Stimulated activated effector memory CD8-positive, alpha-beta T cell treated with anti-CD3 and anti-CD28 coated beads, Interleukin-12 subunit alpha, Interleukin-12 subunit beta, amount 100 ng/mL, for 72 hours (primary cell): ENCODE measurements at regions not wholly inside any gene's neighbourhood (a gene's known extent, or its start where the extent isn't known, plus 50 kb on each side); places are given as distances from the start of the nearest gene placed in this dataset.
A peak's percentile ranks its signal among the peaks of the same experiment; 100 is the strongest.

Experiments used
- ATAC-seq: fragments of 150-1000 bp; cut with Tn5 transposase; 2 replicates; pipeline ENCODE4 v1.10.0; 2021
- DNase-seq, 2 donors: peaks; one replicate each; pipeline ENCODE4 v3.0.0; 2021 to 2022; ENCODE audit warnings: low spot score in 2 of 2
- H3K27ac Mint-ChIP-seq: one replicate; pipeline ENCODE4 v1.8.0; 2022; ENCODE audit warnings: mild to moderate bottlenecking, mixed read lengths
- H3K36me3 Mint-ChIP-seq: one replicate; pipeline ENCODE4 v1.8.0; 2022; ENCODE audit warnings: mild to moderate bottlenecking, mixed read lengths
- H3K4me1 Mint-ChIP-seq: one replicate; pipeline ENCODE4 v1.8.0; 2022; ENCODE audit warnings: mixed read lengths
- H3K4me3 Mint-ChIP-seq: one replicate; pipeline ENCODE4 v1.8.0; 2022; ENCODE audit warnings: mild to moderate bottlenecking, mixed read lengths
- H3K9me3 Mint-ChIP-seq: one replicate; pipeline ENCODE4 v1.8.0; 2022; ENCODE audit warnings: mixed read lengths

DNA sequence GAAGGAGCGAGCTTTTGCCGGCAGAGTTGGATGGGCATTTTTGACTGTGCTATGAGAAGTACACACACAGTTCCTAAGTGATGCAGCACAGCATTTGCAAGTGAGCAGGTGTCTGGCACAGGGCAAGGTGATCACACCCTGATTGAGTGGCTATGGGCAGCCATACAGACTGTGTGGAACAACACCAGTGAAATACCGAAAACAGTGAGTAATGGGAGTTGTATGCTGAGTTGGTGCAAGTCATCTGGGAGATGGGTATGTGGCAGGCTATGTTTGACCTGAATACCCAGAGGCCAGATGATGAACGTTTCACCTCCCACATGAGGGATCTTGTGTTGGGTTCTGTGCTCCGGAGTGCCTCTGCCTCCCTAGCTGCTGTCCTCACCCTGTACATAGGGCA, 53.5 kb upstream of the TIPARP start:
- Mint-ChIP-seq H3K4me3 (no peak overlapping the region), H3K27ac (no peak overlapping the region), H3K36me3 (no peaks in the 10 kb centered on the region), H3K4me1 (peaks cover 21% of the 10 kb centered on the region), H3K9me3 (no peaks in the 10 kb centered on the region)
- DNase-seq: no peak
- peak; percentile 72 for ATAC-seq

DNA sequence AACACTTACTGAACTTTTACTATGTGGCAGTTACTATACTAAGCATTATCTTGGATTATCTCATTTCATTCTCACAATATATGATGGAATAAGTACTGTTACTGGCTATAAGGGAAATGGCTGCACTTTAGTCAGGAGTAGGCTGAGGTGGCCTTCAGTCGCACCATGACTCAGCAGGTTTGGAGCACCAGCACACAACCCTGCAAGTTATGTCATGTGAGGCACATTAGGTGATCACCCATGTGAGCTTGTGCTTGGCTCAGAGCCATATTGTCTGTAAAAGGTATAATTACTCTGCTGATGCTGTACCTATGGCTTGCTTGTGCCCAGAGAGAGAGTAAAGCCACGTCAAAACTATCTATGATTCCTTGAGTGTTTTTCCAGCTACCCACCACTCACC, 54.1 kb upstream of the TIPARP start:
- Mint-ChIP-seq H3K27ac (no peak overlapping the region), H3K4me3 (no peak overlapping the region), H3K4me1 (peaks cover 27% of the 10 kb centered on the region), H3K9me3 (no peaks in the 10 kb centered on the region), H3K36me3 (no peaks in the 10 kb centered on the region)
- peak; percentile 37 for ATAC-seq
- no peak for DNase-seq

DNA sequence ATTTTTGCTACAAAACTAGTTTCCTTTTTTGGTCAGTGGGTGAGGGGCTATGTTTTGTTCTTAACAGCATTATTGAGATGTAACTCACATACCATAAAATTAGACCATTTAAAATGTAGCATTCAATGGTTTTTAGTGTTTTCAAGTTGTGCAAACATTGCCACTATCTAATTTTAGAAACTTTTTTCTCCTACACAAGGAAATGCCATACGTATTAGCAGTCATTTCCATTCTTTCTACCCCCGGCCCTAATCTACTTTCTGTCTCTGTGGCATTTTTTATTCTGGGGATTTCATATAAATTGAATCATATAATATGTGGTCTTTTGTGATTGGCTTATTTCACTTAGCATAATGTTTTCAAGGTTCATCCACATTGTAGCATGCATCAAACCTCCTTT, 55.0 kb upstream of the TIPARP start:
- Mint-ChIP-seq H3K36me3 (no peaks in the 10 kb centered on the region), H3K9me3 (no peaks in the 10 kb centered on the region), H3K4me1 (peaks cover 32% of the 10 kb centered on the region), H3K4me3 (no peak overlapping the region), H3K27ac (no peak overlapping the region)
- no peak for DNase-seq
- ATAC-seq: no peak

DNA sequence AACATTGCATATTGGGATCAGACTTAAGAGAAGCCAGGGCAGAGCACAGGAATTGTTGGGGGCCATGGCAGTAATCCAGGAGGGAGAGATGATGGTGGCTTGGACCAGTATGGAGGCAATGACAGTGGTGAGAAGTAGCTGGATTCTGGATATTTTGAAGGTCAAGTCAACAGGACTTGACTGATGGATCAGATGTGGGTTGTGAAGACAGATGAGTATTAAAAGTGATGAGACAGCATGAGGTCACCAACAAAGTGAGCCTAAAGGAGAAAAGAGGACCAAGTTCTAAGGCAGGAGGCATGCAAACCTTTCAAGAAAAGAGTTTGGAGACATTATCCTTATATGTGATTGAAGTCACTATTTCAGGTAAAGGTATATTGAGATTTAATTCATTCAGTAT, 56.6 kb upstream of the TIPARP start:
- peaks cover 32% of the 10 kb centered on the region for H3K4me1 Mint-ChIP-seq
- ATAC-seq: peak; percentile 39
- no peak overlapping the region for H3K27ac Mint-ChIP-seq
- no peak for DNase-seq
- no peak overlapping the region for H3K4me3 Mint-ChIP-seq
- H3K36me3 Mint-ChIP-seq: no peaks in the 10 kb centered on the region
- H3K9me3 Mint-ChIP-seq: no peaks in the 10 kb centered on the region

DNA sequence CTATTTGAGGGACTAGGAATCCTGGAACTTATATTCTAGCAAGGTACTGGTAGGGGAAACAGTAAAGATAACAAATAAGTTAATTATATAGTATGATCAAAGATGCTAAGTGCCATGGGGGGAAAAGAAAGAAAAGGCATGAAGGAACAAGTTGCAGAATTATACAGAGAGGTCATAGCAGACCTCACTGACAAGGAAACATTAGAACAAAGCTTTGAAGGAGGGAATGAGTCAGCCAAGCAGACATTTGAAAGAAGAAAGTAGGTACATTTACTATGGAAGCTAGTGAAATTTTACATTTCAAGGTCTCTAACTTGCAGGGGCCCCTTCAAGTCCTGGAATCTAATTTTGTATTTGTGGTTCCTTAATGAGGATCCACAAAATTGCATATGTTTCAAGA, 57.2 kb upstream of the TIPARP start:
- H3K9me3 Mint-ChIP-seq: no peaks in the 10 kb centered on the region
- no peak for ATAC-seq
- H3K27ac Mint-ChIP-seq: no peak overlapping the region
- no peak for DNase-seq
- H3K36me3 Mint-ChIP-seq: no peaks in the 10 kb centered on the region
- H3K4me1 Mint-ChIP-seq: peaks cover 32% of the 10 kb centered on the region
- H3K4me3 Mint-ChIP-seq: no peak overlapping the region

DNA sequence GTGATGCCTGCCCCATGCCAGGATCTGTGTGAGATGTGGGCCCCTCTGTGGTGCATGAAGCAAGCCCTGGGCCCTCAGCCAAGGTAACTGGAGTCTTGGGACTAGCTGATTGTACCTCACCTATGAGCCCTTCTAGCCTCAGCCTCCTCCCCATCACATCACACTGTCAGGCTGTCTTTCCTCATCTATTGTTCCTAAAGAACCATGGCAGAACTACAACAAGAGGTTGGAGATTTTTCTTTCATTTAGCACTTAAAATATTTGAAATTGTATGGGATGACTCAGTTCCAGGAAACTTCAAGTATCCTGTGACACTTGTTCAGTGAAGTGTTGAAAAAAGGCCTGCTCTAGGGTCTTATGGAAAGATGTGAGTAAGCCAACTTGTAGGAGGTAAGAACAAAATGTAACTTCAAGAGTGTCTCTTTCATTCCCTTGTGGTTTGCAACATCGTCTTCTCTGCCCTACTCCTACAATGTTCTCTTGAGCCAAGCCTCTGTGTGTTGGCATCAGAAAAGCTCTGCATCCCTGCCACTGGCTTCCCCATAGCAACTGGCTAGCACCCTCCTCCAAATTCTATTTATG, 58.7 kb upstream of the TIPARP start:
- peak; percentile 76 for ATAC-seq
- H3K4me3 Mint-ChIP-seq: no peak overlapping the region
- no peaks in the 10 kb centered on the region for H3K9me3 Mint-ChIP-seq
- no peak for DNase-seq
- H3K36me3 Mint-ChIP-seq: no peaks in the 10 kb centered on the region
- peaks cover 26% of the 10 kb centered on the region for H3K4me1 Mint-ChIP-seq
- H3K27ac Mint-ChIP-seq: no peak overlapping the region

DNA sequence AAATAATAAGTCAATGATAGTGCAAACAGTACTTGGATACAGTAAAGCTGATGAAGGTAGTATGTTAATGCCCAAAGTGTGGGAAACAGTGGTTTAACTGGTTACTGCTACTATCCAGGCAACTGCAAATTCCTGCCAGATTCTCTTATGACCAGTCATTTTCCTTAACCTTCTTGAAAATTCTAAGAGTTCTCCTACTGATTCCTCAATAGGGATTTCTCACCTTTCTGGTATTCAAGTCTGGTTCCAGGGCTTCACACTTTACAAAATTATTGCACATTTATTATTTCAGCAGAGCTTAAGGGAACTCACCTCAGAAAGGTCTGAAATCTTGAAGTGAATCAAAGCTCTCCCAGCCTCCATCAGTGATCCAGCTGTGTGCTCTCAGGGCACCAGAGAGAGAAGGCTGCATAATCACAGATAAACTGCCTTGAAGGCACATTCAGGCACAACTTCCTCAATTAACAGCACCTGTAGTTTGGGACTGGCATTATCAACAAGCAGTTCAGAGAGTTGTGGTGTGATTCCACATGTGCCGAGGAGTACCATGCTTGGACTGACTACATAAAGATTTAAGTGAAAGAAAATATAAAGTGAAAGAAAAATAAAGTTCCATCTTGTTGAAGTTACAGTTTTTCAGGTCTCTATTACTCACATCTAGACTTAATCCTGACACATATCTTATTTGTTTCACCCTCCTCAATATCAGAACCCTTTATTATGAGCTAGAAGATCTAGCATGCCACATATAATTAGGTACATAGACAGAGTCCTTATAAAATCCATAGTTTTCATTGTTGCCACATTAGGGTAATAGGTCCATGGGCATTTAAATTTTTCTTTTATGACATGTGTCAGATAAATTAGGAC, 59.5 kb upstream of the TIPARP start:
- no peak overlapping the region for H3K27ac Mint-ChIP-seq
- ATAC-seq (peak; percentile 50), DNase-seq (no peak)
- no peaks in the 10 kb centered on the region for H3K36me3 Mint-ChIP-seq
- H3K4me3 Mint-ChIP-seq: no peak overlapping the region
- peaks cover 21% of the 10 kb centered on the region for H3K4me1 Mint-ChIP-seq
- H3K9me3 Mint-ChIP-seq: no peaks in the 10 kb centered on the region

DNA sequence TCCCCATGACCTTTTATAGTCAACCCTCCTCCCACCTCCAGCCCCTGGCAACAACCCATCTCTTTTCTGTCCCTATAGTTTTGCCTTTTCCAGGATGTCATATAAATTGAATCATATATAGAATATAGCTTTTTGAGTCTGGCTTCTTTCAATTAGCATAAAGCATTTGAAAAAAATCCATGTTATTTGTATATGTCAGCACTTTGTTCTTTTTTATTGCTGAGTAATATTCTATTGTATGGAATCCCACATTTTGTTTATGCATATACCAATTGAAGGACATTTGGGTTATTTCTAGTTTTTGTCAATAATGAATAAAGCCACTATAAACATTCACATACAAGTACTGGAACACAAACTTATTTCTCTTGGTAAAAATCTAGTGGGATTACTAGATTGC, 58.0 kb upstream of the SSR3 start:
- Mint-ChIP-seq H3K36me3 (no peaks in the 10 kb centered on the region), H3K4me3 (no peak overlapping the region), H3K4me1 (peaks cover 21% of the 10 kb centered on the region), H3K27ac (no peak overlapping the region), H3K9me3 (no peaks in the 10 kb centered on the region)
- no peak for ATAC-seq
- DNase-seq: no peak

DNA sequence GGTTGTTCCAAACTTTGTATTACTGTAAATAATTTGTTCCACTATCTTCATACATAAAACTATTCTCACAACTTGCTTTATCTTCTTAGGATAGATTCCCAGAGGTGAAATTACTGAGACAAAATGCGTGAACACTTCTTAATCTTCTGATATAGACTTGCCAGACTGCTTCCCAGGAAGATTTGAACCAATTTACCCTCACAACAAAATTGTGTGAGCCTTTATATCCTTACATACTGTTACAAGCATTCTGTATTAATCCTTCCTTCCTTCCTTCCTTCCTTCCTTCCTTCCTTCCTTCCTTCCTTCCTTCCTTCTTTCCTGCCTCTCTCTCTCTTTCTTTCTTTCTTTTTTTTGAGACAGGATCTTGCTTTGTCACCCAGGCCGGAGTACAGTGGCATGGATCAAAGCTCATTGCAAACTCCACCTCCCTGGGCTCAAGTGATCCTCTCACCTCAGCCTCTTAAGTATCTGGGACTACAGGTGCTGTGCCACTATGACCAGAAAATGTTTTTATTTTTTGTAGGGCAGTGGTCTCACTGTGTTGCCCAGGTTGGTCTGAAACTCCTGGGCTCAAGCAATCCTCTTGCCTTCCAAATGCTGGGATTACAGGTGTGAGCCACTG, 57.1 kb upstream of the SSR3 start:
- ATAC-seq (no peak), DNase-seq (no peak)
- Mint-ChIP-seq H3K9me3 (no peaks in the 10 kb centered on the region), H3K4me1 (peaks cover 16% of the 10 kb centered on the region), H3K36me3 (no peaks in the 10 kb centered on the region), H3K4me3 (no peak overlapping the region), H3K27ac (no peak overlapping the region)

DNA sequence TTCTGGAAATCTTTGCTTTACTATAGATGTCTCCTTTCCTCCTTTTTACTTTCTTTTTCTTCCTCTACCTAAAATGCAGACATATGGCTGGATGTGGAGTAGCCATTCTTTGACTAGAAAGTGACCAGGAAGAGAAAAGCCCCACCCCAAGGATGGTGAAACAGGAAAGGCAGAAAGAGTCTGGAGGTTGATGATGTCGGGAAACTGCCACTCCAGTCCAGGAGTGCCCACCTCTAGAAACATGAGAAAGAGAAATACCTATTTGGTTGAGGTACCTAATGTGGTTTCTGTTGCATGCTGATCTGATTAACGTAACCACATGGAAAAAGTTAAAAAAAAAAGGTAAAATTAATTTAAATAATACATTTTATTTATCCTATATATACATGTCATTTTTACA, 55.2 kb upstream of the SSR3 start:
- Mint-ChIP-seq H3K27ac (no peak overlapping the region), H3K36me3 (no peaks in the 10 kb centered on the region), H3K9me3 (no peaks in the 10 kb centered on the region), H3K4me3 (no peak overlapping the region), H3K4me1 (peaks cover 20% of the 10 kb centered on the region)
- ATAC-seq (no peak), DNase-seq (no peak)

DNA sequence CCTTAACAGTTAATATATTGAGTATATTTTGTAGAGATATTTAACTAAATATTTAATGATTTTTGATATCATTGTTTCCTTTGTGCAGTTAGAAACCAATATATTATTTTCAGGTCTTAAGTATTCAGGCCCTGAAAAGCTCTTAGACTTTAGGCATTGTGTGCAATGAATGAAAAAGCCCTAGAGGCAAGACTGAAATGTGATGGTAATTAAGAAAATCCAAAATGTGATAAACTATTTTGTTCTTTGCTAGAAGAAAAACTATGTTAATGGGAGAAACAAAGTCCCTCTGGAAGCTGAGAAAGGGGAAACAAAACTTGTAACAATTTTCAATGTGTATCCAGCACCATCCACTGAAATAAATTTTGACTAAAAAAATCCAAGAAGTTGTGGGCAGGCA, 54.6 kb upstream of the SSR3 start:
- ATAC-seq (no peak), DNase-seq (no peak)
- no peak overlapping the region for H3K27ac Mint-ChIP-seq
- no peaks in the 10 kb centered on the region for H3K9me3 Mint-ChIP-seq
- H3K4me3 Mint-ChIP-seq: no peak overlapping the region
- H3K4me1 Mint-ChIP-seq: peaks cover 21% of the 10 kb centered on the region
- no peaks in the 10 kb centered on the region for H3K36me3 Mint-ChIP-seq

DNA sequence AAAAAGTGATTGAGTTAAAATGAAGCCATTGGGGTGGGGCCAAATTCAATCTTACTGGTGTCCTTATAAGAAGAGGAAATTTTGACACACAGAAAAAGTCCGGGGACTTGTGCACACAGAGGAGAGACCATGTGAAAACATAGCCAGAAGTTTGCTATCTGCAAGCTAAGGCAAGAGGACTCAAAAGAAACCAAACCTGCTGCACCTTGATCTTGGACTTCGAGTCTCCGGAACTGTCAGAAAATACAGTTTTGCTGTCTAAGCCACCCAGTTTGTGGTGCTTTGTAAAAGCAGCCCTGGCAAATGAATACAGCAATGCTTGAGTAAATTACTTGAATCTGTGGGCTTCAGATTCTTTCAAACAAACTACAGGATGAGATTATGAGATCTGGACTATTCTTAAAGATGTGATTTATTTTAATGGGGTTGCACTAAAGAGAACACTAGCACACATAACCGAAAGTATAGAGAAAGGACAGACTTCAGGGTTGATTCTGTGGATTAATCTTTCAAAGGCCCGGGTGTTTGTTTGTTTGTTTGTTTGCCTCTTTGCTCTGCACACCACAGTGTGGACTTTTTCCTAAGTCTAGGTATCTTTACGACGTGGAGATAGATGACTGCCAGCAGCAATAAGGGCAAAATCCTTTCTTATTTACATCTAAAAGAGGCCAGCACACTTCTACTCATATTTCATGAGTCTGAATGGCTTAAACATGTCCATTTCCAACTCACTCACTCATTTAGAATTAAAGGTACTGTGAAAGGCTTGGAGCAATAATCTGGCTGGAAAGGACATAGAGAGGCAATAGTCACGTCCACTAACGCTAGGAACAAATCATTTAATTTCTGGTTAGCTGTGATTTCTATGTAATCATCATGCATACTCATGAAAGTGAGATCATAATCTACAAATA, 53.9 kb upstream of the SSR3 start:
- DNase-seq (no peak), ATAC-seq (no peak)
- Mint-ChIP-seq H3K27ac (no peak overlapping the region), H3K36me3 (no peaks in the 10 kb centered on the region), H3K9me3 (no peaks in the 10 kb centered on the region), H3K4me3 (no peak overlapping the region), H3K4me1 (peaks cover 21% of the 10 kb centered on the region)

DNA sequence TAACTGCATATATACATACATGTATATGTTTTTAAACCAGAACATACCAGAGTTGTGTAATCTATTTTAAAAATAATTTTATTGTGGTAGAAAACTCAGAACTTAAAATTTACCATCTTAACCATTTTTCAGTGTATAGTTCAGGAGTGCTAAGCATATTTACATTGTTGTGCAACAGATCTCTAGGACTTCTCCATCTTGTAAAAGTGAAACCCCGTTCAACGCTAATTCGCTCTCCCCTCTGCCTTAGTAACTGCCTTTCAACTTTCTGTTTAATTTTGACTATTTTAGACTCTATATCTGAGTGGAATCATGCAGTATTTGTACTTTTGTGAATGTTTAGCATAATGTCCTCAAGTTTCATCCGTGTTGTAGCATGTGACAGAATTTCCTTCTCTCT, 51.8 kb upstream of the SSR3 start:
- Mint-ChIP-seq H3K36me3 (no peaks in the 10 kb centered on the region), H3K4me3 (peak overlapping the region; percentile 70), H3K27ac (peak overlapping the region; percentile 15), H3K9me3 (no peaks in the 10 kb centered on the region), H3K4me1 (peaks cover 32% of the 10 kb centered on the region)
- ATAC-seq (peak; percentile 72), DNase-seq (no peak)

DNA sequence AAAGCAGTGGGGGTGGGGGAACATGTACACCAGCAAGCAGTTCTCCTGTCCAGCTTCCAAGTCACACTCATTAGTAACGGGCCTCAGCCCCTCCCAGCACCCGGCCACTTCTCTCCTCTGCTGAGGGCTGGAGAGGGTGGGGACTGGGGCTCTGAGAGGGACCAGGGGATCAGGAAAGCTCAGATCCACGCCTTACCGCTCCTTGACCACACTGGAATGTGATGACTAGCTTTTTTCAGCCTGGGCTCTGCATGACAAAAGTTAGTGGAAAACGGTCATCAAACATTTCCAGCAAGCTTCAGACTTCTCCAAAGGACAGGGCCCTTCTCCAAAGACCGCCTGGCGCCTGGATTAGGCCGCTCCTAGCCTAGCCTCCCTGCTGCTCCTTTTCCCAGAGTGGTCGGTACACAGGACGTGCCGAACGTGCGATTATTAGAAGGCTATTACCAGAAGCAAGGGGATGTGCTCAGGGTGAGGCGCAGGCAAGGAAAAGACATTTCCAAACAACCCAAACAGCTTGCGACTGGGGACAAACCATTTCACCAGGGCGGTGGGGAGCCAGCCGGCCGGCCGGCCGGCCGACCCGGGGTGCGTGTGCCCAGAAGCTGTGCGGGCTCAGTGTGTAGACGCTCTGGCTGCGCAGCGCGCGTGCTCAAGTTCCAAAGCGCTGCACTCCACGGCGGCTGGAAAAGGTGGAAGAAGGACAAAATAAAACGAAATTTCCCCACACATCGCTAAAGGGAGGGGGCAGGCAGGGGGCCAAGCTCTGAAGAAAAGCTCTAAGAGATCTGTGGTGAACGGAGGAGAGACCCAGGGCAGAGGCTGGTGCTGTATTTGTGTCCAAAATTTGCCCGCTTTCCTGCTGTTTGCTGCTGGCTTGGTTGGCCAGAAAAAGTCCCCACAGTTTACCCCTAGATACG, 51.0 kb upstream of the SSR3 start:
- peak overlapping the region; percentile 70 for H3K4me3 Mint-ChIP-seq
- ATAC-seq: no peak
- H3K27ac Mint-ChIP-seq: peak overlapping the region; percentile 15
- H3K36me3 Mint-ChIP-seq: no peaks in the 10 kb centered on the region
- DNase-seq: no peak
- no peaks in the 10 kb centered on the region for H3K9me3 Mint-ChIP-seq
- peaks cover 32% of the 10 kb centered on the region for H3K4me1 Mint-ChIP-seq
